GM12873 (cell line): ENCODE measurements at regions not wholly inside any gene's neighbourhood (a gene's known extent, or its start where the extent isn't known, plus 50 kb on each side); places are given as distances from the start of the nearest gene placed in this dataset.

ENCODE experiments used
- TF ChIP-seq, protein P1 (sequence below): IDR thresholded peaks from 2 replicates; pipeline ENCODE4 v1.5.1; 2012; ENCODE audit warnings: low read depth, mild to moderate bottlenecking, moderate library complexity, low read length, control low read depth; ENCODE audit not compliant: insufficient read depth; ENCODE audit errors: missing control alignments

GRCh38 chr5:86926033-86926432 lies 308.3 kb downstream of the COX7C start:
- TF ChIP-seq, protein P1, sequence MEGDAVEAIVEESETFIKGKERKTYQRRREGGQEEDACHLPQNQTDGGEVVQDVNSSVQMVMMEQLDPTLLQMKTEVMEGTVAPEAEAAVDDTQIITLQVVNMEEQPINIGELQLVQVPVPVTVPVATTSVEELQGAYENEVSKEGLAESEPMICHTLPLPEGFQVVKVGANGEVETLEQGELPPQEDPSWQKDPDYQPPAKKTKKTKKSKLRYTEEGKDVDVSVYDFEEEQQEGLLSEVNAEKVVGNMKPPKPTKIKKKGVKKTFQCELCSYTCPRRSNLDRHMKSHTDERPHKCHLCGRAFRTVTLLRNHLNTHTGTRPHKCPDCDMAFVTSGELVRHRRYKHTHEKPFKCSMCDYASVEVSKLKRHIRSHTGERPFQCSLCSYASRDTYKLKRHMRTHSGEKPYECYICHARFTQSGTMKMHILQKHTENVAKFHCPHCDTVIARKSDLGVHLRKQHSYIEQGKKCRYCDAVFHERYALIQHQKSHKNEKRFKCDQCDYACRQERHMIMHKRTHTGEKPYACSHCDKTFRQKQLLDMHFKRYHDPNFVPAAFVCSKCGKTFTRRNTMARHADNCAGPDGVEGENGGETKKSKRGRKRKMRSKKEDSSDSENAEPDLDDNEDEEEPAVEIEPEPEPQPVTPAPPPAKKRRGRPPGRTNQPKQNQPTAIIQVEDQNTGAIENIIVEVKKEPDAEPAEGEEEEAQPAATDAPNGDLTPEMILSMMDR: no peak

GRCh38 chr5:86929123-86929766 lies 311.5 kb downstream of the COX7C start:
- TF ChIP-seq, protein P1: no peak

- TF ChIP-seq, protein P1: no peak
Observed at GRCh38 chr5:86951761-86952160, 315.9 kb upstream of the RASA1 start.

GRCh38 chr5:86964889-86965288 lies 302.8 kb upstream of the RASA1 start:
- TF ChIP-seq, protein P1: no peak

DNA sequence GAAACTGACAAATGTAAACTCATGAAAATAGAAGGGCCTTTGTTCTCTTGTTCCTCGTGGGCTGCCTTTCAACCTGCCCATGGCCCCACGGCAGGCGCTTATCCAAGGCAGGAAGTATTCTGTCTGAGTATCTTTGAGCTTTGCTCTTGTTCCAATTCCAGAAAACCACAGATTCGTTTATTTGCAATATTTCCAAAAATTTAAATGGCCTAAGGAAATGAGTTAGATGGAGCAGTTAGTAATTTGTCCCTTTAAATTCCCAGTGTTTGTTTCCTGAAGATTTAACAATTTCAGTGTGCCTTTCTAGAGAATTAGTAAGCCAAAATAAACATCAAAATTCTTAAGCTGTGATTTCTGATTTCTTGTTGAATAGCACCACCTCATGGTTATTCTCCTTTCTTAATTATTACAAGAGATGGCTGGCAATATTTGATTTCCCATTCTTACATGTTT lies 299.4 kb upstream of the RASA1 start:
- TF ChIP-seq, protein P1: no peak

DNA sequence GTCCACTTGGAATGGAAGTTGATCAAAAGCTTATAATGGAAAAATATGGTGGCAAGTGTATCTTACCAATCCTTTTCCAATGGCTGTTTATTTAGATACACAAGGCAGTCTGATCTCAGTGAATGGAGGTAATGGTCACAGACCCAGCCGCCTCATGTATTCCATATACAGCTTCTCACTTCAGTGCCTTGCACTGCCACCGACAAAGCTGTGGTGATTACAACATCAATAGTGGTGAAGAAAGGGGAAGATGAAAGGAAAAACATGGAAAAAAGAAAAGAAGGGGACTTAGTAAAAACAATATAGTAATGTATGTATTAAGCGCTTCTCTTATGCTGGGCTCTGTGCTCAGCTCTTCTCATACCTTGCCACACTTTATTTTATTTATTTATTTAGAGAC lies 297.3 kb upstream of the RASA1 start:
- TF ChIP-seq, protein P1: no peak

- TF ChIP-seq, protein P1: peak; percentile 36
Observed at GRCh38 chr5:86971034-86971571, 296.6 kb upstream of the RASA1 start.
